Glutamatergic neuron (in vitro differentiated cells): ENCODE measurements at regions not wholly inside any gene's neighbourhood (a gene's known extent, or its start where the extent isn't known, plus 50 kb on each side); places are given as distances from the start of the nearest gene placed in this dataset.
A peak's percentile ranks its signal among the peaks of the same experiment; 100 is the strongest.

Source experiments
- DNase-seq: peaks from one replicate; pipeline ENCODE4 v3.0.0; 2022
- H3K27ac Mint-ChIP-seq: one replicate; pipeline ENCODE4 v1.8.0; 2020; ENCODE audit warnings: mild to moderate bottlenecking, mixed read lengths, inconsistent platforms; ENCODE audit not compliant: unreplicated experiment
- H3K27me3 Mint-ChIP-seq: one replicate; pipeline ENCODE4 v1.8.0; 2020; ENCODE audit warnings: mild to moderate bottlenecking, moderate library complexity, mixed read lengths, inconsistent platforms; ENCODE audit not compliant: unreplicated experiment
- H3K36me3 Mint-ChIP-seq: one replicate; pipeline ENCODE4 v1.8.0; 2020; ENCODE audit warnings: mild to moderate bottlenecking, mixed read lengths, inconsistent platforms; ENCODE audit not compliant: unreplicated experiment
- H3K4me1 Mint-ChIP-seq: one replicate; pipeline ENCODE4 v1.8.0; 2020; ENCODE audit warnings: mild to moderate bottlenecking, low read depth, mixed read lengths, inconsistent platforms; ENCODE audit not compliant: unreplicated experiment
- H3K4me3 Mint-ChIP-seq: one replicate; pipeline ENCODE4 v1.8.0; 2020; ENCODE audit warnings: mild to moderate bottlenecking, mixed read lengths, inconsistent platforms; ENCODE audit not compliant: unreplicated experiment
- H3K9me3 Mint-ChIP-seq: one replicate; pipeline ENCODE4 v1.8.0; 2020; ENCODE audit warnings: mild to moderate bottlenecking, moderate library complexity, mixed read lengths, inconsistent platforms; ENCODE audit not compliant: unreplicated experiment
- CTCF ChIP-seq: fragments of 200-600 bp; sonication (generic); IDR thresholded peaks from one replicate; pipeline ENCODE4 v1.5.0; 2021; ENCODE audit not compliant: partially characterized antibody, unreplicated experiment

- Mint-ChIP-seq H3K36me3 (peaks cover 55% of the 10 kb centered on the region), H3K27me3 (peaks cover 11% of the 10 kb centered on the region), H3K4me1 (peaks cover 30% of the 10 kb centered on the region), H3K4me3 (no peak overlapping the region), H3K9me3 (peaks cover 31% of the 10 kb centered on the region), H3K27ac (no peak overlapping the region)
- TF ChIP-seq CTCF = no peak
- DNase-seq = no peak
Observed at GRCh38 chr9:23615569-23615968, 210.5 kb downstream of the ELAVL2 start.

GRCh38 chr9:23621188-23621587 is 204.9 kb downstream of the ELAVL2 start:
- DNase-seq = peak; percentile 45
- H3K4me1 Mint-ChIP-seq = peaks cover 64% of the 10 kb centered on the region
- peaks cover 30% of the 10 kb centered on the region for H3K9me3 Mint-ChIP-seq
- H3K36me3 Mint-ChIP-seq = peaks cover 32% of the 10 kb centered on the region
- H3K4me3 Mint-ChIP-seq = peak overlapping the region; percentile 84
- H3K27me3 Mint-ChIP-seq = peaks cover 5% of the 10 kb centered on the region
- H3K27ac Mint-ChIP-seq = peak overlapping the region; percentile 96
- TF ChIP-seq CTCF = no peak

GRCh38 chr9:23621924-23622323 is 204.1 kb downstream of the ELAVL2 start:
- H3K4me1 Mint-ChIP-seq = peaks cover 64% of the 10 kb centered on the region
- H3K9me3 Mint-ChIP-seq = peaks cover 31% of the 10 kb centered on the region
- peak overlapping the region; percentile 96 for H3K27ac Mint-ChIP-seq

GRCh38 chr9:23622396-23622795 is 203.6 kb downstream of the ELAVL2 start:
- Mint-ChIP-seq H3K27me3 (peaks cover 4% of the 10 kb centered on the region), H3K4me3 (peak overlapping the region; percentile 75), H3K27ac (peak overlapping the region; percentile 96), H3K36me3 (peaks cover 36% of the 10 kb centered on the region), H3K9me3 (peaks cover 29% of the 10 kb centered on the region), H3K4me1 (peaks cover 62% of the 10 kb centered on the region)
- no peak for DNase-seq
- no peak for TF ChIP-seq CTCF

More at GRCh38 chr9:23621924-23622323, 204.1 kb downstream of the ELAVL2 start:
- H3K36me3 Mint-ChIP-seq = peaks cover 36% of the 10 kb centered on the region
- peak overlapping the region; percentile 75 for H3K4me3 Mint-ChIP-seq
- peaks cover 5% of the 10 kb centered on the region for H3K27me3 Mint-ChIP-seq
- no peak for TF ChIP-seq CTCF
- DNase-seq = no peak

GRCh38 chr9:23630488-23630887 is 195.6 kb downstream of the ELAVL2 start:
- Mint-ChIP-seq H3K27me3 (peaks cover 10% of the 10 kb centered on the region), H3K36me3 (peaks cover 25% of the 10 kb centered on the region), H3K4me3 (no peak overlapping the region), H3K9me3 (peaks cover 27% of the 10 kb centered on the region), H3K4me1 (peaks cover 16% of the 10 kb centered on the region), H3K27ac (peak overlapping the region; percentile 59)
- DNase-seq = no peak
- no peak for TF ChIP-seq CTCF
